OCI-LY7 (cell line): ENCODE measurements at regions not wholly inside any gene's neighbourhood (a gene's known extent, or its start where the extent isn't known, plus 50 kb on each side); places are given as distances from the start of the nearest gene placed in this dataset.

Experiments
- CTCF ChIP-seq: fragments of 200-600 bp; sonication (generic); conservative IDR thresholded peaks from 2 replicates; pipeline ENCODE4 v1.5.1; 2014; ENCODE audit warnings: mild to moderate bottlenecking, antibody characterized with exemption, low read length, moderate library complexity, mixed read lengths
- EZH2phosphoT487 ChIP-seq: fragments of 200-600 bp; sonication (generic); IDR thresholded peaks from 2 replicates; pipeline ENCODE4 v1.6.1; 2018; ENCODE audit warnings: low read depth, borderline replicate concordance, mild to moderate bottlenecking, mixed run types, antibody characterized with exemption, low read length, moderate library complexity, mixed read lengths

- TF ChIP-seq CTCF (no peak), EZH2phosphoT487 (no peak)
Measured at GRCh38 chr14:53450871-53451270, 297.7 kb upstream of the DDHD1 start.
